Medulla oblongata (tissue), 1 donor: ENCODE measurements at regions not wholly inside any gene's neighbourhood (a gene's known extent, or its start where the extent isn't known, plus 50 kb on each side); places are given as distances from the start of the nearest gene placed in this dataset.
A peak's percentile ranks its signal among the peaks of the same experiment; 100 is the strongest.
"Not testable (repeated sequence)": the region's sequence is repeated elsewhere in the genome, so short reads cannot be mapped to it uniquely, and the experiment has no call there.

Experiments used
- DNase-seq: peaks from one replicate; pipeline ENCODE4 v3.0.0-alpha.2; 2015; ENCODE audit errors: extremely low spot score

DNA sequence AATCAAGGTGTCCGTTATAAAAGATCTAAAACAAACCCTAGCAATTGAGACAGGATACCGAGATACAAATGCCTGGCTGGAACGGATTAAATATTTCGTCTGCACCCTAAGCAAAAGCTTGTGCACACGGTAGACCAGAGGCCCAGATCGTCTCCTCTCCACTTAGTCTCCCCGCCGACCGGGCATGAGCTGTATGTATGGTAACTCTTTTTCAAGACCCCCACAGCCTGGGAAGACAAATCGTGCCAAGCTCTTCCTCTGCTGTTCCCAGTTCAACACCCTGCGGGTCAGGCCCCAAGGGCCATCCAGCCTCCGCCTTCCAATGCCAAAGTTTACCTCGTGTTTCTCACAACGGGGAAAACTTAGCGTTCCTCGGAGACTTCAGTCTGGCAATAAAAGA, 285.7 kb upstream of the GALNT17 start:
- DNase-seq, result no peak

DNA sequence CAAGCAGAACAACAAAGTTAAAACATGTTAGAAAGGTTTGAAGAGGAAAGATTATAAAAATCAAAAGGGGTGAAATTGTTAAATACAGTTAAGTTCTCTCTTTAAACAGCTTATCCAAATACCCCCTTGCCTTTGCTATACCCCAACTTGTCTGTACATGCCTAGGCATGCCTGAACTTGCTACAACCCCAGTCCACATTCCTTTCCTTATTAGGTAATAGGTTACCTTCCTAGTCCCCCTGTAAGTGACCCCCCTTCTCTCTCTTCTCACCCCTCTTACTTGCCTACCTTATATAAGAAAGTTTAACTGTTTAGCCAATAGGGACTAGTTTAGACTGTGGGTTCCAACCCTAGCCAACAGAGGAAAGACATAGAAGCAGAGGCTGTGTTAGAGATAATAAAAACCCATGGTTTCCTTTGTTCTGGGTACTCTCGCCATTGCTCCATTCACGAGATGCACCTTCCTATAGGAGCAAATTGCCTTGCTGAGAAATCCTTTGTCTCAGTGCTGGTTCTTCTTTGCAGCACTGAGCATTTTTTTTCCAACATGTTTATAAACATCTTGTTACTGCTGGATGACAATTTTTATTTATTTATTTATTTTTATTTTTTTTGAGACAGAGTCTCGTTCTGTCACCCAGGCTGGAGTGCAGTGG, 282.2 kb upstream of the GALNT17 start:
- no peak for DNase-seq

DNA sequence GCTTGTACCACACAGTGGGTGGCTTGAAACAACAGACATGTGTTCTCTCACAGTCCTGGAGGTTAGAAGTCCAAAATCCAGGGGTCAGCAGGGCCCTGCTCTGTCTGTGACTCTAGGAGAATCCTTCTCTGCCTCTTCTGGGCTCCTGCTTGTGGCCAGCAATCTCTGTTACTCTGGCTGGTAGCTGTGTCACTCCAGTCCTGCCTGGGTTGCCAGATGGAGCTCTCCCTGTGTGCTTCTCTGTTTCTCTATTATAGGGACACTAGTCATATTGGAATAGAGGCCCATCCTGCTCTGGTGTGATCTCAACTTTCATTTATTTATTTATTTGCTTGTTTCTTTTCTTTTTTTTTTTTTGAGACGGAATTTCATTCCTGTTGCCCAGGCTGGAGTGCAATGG, 276.6 kb upstream of the GALNT17 start:
- no peak for DNase-seq

- peak; percentile 74 for DNase-seq
Observed at GRCh38 chr7:70856901-70857630, 274.9 kb upstream of the GALNT17 start.

- DNase-seq, result no peak
Observed at GRCh38 chr7:70857793-70858545, 274.0 kb upstream of the GALNT17 start.

- no peak for DNase-seq
Observed at GRCh38 chr7:70867513-70867912, 264.4 kb upstream of the GALNT17 start.

GRCh38 chr7:70870349-70870748, 261.6 kb upstream of the GALNT17 start:
- no peak for DNase-seq

DNA sequence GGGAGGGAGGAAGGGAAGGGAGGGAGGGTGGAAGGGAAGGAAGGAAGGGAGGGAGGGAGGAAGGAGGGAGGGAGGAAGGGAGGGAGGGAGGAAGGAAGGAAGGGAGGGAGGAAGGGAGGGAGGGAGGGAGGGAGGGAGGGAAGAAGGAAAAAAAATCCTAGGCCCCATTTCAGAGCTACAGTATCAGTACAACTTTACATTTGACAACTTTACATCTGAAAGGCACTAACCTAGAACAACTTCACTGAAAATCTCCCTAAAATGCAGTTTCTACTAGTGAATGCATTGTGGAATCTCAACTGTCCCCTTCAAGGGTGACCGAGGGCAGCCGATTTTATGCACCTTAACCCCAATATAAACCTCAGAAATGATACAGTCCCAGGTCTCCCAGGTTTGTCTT, 259.8 kb upstream of the GALNT17 start:
- no peak for DNase-seq

DNA sequence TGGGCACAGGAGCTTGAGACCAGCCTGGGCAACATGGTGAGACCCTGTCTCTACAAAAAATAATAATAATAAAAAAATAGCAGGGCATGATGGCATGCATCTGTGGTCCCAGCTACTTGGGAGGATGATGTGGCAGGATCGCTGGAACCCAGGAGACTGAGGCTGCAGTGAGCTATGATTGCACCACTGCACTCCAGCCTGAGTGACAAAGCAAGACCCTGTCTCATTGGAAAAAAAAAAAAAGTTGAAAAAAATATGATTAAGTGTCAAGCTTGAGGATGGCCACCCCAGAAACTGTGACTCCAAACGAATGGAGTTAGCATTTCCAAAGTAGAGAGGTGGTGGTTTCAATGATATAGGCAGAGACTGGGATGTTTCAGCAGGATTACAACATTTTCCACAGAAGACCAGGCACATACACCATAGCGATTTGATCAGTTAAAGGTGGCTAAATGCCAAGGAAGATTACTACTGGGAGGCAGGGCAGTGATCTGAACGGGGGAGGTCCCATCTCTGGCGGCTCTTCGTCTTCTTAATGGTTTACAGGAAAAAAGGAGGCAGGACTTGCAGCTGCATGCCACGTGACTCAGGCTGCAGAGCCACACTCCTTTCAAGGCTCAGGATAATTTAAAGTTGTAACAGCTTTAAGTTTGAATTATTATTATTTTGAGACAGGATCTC, 250.6 kb upstream of the GALNT17 start:
- no peak for DNase-seq

DNA sequence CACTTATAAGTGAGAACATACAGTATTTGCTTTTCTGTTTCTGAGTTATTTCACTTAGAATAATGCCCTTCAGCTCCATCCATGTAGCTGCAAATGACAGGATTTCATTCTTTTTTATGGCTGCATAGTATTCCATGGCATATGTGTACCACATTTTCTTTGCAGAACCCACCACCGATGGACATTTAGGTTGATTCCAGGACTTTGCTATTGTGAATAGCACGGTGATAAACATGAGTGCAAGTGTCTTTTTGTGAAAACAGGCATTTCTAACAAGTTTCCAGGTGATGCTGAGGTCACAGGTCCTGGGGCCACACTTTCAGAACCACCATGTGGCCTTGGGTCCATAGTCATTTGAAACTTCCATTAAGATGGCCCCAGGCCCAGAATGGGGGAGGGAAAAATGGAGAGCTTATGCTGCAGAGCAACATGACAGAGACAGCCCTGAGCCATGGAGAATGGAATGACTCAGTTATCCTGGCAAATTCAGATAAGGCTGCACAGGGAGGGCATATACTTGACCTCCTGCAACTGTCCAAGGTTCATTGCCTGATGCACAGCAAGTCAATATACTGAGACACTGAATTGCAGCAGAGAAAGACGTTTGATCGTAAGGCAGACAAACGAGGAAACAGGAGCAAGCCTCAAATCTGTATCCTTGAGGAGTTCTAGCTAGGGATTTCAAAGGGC, 248.0 kb upstream of the GALNT17 start:
- DNase-seq, result no peak

DNA sequence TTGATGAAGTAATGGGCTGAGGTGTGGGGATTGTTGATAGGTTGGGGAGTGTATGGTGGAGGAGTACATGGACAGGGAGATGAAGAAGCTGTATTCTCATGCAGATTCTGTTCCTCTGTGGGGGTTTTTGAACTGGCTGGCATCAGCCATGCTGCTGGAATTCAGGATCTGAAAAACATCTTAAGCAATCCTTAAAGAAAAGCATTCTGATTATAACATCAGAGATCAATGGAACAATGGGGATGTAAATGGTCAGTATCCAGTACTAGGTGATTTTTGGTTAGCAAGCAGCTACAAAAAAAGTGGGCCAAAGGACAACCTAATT, 247.5 kb upstream of the GALNT17 start:
- no peak for DNase-seq

GRCh38 chr7:70884809-70885208, 247.1 kb upstream of the GALNT17 start:
- DNase-seq, result no peak

DNA sequence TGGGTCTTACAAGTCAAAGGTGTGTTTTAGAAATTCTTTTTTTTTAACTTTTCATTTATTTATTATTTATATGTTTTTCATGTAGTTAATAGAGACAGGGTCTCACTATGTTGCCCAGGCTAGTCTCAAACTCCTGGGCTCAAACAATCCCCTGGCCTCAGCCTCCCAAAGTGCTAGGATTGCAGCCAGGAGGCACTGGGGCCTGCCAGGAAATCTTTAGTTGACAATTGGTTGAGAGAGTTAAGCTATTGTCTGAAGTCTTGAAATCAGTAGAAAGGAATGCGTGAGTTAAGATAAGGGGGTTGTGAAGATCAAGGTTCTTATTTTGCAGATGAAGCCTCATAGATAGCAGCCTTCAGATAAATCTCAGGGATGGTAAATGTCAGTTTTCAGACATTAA, 245.4 kb upstream of the GALNT17 start:
- no peak for DNase-seq

DNA sequence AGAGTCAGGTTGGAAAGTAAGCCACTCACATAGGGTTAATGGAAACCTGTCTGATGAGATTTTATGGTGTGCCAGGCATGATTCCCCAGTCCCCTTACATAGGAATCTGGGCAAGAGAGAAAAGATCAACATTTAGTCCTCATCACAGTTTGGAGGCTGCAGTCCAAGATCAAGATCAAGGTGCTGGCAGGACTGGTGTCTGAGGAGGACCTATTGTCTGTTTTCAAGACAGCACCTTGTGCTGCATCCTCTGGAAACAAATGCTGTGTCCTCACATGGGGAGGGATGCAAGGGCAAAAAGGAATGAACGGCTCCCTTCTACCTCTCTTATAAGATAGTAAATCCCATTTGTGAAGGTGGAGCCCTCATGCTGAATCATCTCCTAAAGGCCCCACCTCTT, 244.8 kb upstream of the GALNT17 start:
- DNase-seq, result no peak

DNA sequence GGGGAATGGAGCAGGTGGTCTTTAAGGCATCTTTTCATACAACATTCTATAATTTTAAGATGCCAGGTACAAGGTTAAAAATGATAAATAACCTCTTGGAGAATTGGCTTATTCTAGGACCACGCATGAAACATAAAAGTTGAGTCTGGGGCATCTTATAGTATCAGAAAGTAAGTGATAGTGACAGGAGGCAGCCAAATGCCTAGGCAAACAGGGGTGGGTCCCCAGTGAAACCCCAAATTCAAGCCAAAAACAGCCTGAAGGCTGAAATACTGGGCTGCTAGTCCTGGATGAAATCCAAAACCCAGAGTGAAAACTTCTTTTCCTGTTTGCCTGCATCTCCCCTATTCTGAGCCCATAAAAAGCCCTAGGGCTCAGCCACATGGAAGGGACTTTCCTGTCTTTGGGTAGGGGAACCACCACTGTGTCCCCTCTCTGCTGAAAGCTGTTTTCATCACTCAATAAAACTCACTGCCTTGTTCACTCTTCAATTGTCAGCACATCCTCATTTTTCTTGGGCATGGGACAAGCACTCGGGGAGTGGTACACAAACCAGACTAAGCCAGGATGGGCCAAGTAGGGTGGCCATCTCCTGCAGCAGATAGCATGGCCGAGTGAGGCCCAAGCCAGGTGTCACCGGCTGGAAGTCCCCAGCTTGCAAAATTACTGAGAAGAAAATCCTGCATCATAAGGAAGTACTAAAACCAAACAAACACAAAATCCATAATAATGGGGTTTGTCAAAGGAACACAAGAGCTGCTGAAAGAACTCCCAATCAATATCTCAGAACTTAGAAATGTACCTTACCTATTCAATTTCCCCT, 241.6 kb upstream of the GALNT17 start:
- DNase-seq, result no peak

- DNase-seq, result no peak
Observed at GRCh38 chr7:70893422-70893821, 238.5 kb upstream of the GALNT17 start.

DNA sequence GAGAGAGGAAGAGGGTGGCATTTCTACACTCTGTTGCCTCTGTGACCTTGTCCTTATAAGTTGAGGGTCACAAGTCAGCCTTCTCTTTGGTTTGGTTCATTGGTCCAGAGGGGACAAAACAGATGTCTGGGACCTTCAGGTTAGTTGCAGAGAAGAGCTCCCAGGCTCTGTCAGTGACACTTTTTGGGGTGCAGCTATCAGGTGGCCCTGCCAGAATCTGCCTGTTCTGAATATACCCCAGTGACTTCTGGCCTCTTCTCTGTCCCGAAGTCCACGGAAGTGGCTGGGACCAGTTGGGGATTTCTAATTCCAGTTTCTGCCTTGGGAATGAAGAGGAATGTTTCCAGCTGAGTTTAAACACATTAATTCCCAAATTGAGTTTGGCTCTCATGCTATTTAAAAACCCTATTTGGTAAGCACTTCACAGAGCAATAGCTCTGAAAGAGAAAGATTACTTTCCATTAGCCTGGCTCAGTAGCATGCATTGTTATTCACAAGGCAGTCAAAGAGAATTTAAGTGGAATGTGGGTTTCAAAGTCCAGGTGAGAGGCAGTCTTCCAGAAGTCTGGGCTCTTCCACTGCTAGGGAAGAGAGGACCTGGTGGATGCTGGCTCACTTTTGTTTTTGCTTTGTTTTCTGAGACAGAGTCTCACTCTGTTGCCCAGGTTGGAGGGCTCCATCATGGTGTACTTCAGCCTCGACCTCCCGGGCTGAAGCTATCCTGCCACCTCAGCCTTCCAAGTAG, 237.8 kb upstream of the GALNT17 start:
- DNase-seq, result no peak

DNA sequence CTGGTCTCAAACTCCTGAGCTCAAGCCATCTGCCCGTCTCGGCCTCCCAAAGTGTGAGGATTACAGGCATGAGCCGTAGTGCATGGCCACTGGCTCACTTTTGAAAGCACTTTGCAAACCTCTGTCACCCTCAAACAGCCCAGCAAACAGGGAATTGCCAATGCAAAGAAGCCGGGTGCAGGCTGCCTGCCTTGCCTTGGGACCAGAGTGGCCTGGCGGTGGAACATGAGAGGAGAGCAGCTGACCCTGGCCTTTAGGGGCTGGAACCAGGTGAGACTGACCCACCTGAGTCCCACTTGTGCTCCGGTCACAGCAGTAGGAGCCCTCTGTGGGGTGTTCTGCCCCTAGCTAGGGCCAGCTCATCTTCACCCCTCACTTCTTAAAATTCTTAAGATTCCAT, 237.1 kb upstream of the GALNT17 start:
- DNase-seq, result no peak

DNA sequence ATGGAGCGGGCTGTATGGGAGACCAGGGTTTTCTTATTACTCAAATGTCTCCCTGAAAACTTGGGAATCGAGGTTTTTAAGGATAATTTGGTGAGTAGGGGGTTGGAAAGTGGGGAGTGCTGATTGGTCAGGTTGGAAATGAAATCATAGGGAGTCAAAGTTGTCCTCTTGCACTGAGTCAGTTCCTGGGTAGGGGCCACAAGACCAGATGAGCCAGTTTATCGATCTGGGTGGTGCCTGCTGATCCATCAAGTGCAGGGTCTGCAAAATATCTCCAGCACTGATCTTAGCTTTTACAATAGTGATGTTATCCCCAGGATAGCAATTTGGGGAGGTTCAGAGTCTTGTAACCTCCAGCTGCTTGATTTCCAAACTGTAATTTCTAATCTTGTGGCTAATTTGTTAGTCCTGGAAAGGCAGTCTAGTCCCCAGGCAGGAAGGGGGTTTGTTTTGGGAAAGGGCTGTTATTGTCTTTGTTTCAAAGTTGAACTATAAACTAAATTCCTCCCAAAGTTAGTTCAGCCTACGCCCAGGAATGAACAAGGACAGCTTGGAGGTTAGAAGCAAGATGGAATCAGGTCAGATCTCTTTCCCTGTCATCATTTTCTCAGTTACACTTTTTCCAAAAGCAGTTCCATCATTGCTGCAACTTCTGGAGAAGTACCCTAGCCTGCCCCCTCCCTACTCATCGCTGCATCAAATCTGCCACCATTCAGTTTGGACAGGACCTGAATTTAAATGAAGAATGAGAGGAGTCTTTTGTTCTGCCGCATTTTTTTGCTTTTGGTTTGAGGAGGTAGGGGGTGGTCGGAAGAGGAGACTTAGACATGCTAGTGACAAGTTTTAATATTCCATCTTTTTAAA, 236.4 kb upstream of the GALNT17 start:
- DNase-seq, result not testable (repeated sequence)
